ENCODE measurements at regions not wholly inside any gene's neighbourhood (a gene's known extent, or its start where the extent isn't known, plus 50 kb on each side); places are given as distances from the start of the nearest gene placed in this dataset.

DNA sequence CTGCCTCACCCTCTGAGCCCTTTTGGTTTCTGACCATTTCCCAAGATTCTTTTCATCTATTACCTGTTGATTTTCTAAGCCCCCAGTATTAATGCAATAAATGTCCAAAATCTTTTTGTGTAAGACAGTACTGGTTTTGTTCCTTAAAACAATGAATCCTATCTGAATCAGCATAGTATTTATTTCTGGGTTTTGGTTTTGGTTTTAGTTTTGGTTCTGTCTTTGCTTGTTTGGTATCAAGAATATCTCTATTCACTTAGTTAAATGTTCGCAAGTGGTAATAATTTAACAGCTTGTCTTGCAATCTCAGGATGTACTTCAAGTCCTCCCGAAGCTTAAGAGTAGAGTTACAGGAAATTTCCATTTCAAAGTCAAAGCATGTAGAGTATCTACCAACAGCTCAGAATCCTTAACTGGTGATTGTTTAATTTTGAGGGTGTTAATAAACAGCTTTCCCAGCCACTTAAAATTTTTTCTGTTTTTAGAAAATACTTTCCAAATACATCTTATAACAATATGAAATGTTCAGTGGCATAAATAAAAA, 67.7 kb upstream of the NEDD4L start:
- Mint-ChIP-seq H3K27me3 (ENCODE audit: low read depth) (no peaks in the 10 kb centered on the region), H3K36me3 (ENCODE audit: insufficient read depth in 1 of 3, low read depth in 3 of 3) (no peaks in the 10 kb centered on the region), H3K4me1 (peaks cover 20 to 22% of the 10 kb centered on the region in 2 experiments), H3K27ac (no peak overlapping the region), H3K9me3 (no peaks in the 10 kb centered on the region), H3K4me3 (no peak overlapping the region)
- no peak overlapping the region for H3K14ac ChIP-seq (ENCODE audit: insufficient read depth, low read length)
- no peak overlapping the region for H3K27ac ChIP-seq (ENCODE audit: insufficient read length, low read depth, low read length)
- H2AFZ ChIP-seq (ENCODE audit: low read length) = no peak overlapping the region
- H3K4me1 ChIP-seq (ENCODE audit: insufficient read depth, low read length) = peaks cover 3% of the 10 kb centered on the region; the same call in 1 of the 2 replicates
- H3K79me1 ChIP-seq (ENCODE audit: insufficient read depth, low read depth, low read length, poor library complexity, severe bottlenecking) = no peaks in the 10 kb centered on the region
- no peak overlapping the region for H4K8ac ChIP-seq (replicated peaks; ENCODE audit: insufficient read length, low read depth, low read length)
- no peak overlapping the region for H3K23ac ChIP-seq (ENCODE audit: insufficient read length, low read depth, low read length)
- WGBS (ENCODE audit: extremely low coverage, insufficient read length, low lambda C conversion rate) = no CpG with 5 or more reads among the region's 2 CpGs
- H3T11ph ChIP-seq (ENCODE audit: low read length) = no peak overlapping the region
- H3K18ac ChIP-seq (ENCODE audit: insufficient read length, low read depth, low read length) = no peak overlapping the region
- H3K4me2 ChIP-seq (ENCODE audit: insufficient read depth, insufficient read length, low read length) = no peak overlapping the region
- no peak overlapping the region for H2BK20ac ChIP-seq (ENCODE audit: low read depth, low read length, poor library complexity, severe bottlenecking)
- no peak overlapping the region for H3K56ac ChIP-seq (ENCODE audit: insufficient read length, low read depth, low read length)
- H2BK120ac ChIP-seq (ENCODE audit: low read depth, low read length, poor library complexity, severe bottlenecking) = no peak overlapping the region
- H3K9me3 ChIP-seq (ENCODE audit: control insufficient read depth, low read depth, low read length) = no peaks in the 10 kb centered on the region
- no peaks in the 10 kb centered on the region for H3K79me2 ChIP-seq (ENCODE audit: insufficient read depth, low read length)
- no peak overlapping the region for H4K5ac ChIP-seq (ENCODE audit: insufficient read length, low read depth, low read length)
- DNase-seq = no peak
- H4K20me1 ChIP-seq (ENCODE audit: control insufficient read depth, insufficient read depth, insufficient read length) = no peaks in the 10 kb centered on the region
- H2BK12ac ChIP-seq (ENCODE audit: insufficient read length, low read depth, low read length) = no peak overlapping the region
- no peak overlapping the region for H4K91ac ChIP-seq (ENCODE audit: insufficient read length, low read depth, low read length)
- H3K23me2 ChIP-seq (ENCODE audit: insufficient read length, low read depth, low read length, poor library complexity, severe bottlenecking) = no peaks in the 10 kb centered on the region
- H2BK15ac ChIP-seq (ENCODE audit: low read depth, low read length) = no peak overlapping the region
- H3K27me3 ChIP-seq (ENCODE audit: insufficient read depth, low read length) = no peaks in the 10 kb centered on the region
- no peak overlapping the region for H3K9ac ChIP-seq (ENCODE audit: extremely low read depth, insufficient read length, low read length)
- no peak overlapping the region for H2AK5ac ChIP-seq (ENCODE audit: insufficient read length, low read length)
- H3K4ac ChIP-seq (ENCODE audit: low read depth, low read length) = no peak overlapping the region
- H2BK5ac ChIP-seq (ENCODE audit: insufficient read length, low read length) = no peak overlapping the region
- TF ChIP-seq, protein P1, sequence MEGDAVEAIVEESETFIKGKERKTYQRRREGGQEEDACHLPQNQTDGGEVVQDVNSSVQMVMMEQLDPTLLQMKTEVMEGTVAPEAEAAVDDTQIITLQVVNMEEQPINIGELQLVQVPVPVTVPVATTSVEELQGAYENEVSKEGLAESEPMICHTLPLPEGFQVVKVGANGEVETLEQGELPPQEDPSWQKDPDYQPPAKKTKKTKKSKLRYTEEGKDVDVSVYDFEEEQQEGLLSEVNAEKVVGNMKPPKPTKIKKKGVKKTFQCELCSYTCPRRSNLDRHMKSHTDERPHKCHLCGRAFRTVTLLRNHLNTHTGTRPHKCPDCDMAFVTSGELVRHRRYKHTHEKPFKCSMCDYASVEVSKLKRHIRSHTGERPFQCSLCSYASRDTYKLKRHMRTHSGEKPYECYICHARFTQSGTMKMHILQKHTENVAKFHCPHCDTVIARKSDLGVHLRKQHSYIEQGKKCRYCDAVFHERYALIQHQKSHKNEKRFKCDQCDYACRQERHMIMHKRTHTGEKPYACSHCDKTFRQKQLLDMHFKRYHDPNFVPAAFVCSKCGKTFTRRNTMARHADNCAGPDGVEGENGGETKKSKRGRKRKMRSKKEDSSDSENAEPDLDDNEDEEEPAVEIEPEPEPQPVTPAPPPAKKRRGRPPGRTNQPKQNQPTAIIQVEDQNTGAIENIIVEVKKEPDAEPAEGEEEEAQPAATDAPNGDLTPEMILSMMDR (conservative IDR thresholded peaks at IDR 0.05) = no peak

All from H9 (cell line).